Ascending aorta (tissue), 2 donors: ENCODE measurements at regions not wholly inside any gene's neighbourhood (a gene's known extent, or its start where the extent isn't known, plus 50 kb on each side); places are given as distances from the start of the nearest gene placed in this dataset.

ENCODE experiments used
- DNase-seq, 2 donors: peaks; one replicate each; pipeline ENCODE4 v3.0.0-alpha.2; 2019; ENCODE audit warnings: low spot score in 2 of 2
- H3K27ac ChIP-seq, 2 donors: fragments of 200-600 bp; sonication (generic); one replicate each; pipeline ENCODE4 v1.5.1; 2016 to 2017; ENCODE audit warnings: mild to moderate bottlenecking in 1 of 2
- H3K27me3 ChIP-seq: fragments of 200-600 bp; sonication (generic); one replicate; pipeline ENCODE4 v1.5.1; 2017
- H3K36me3 ChIP-seq, 2 donors: fragments of 200-600 bp; sonication (generic); one replicate each; pipeline ENCODE4 v1.5.1; 2016
- H3K4me1 ChIP-seq, 2 donors: fragments of 200-600 bp; sonication (generic); one replicate each; pipeline ENCODE4 v1.5.1; 2016 to 2017; ENCODE audit warnings: mild to moderate bottlenecking in 1 of 2
- H3K4me3 ChIP-seq, 2 donors: fragments of 200-600 bp; sonication (generic); one replicate each; pipeline ENCODE4 v1.5.1; 2016 to 2017; ENCODE audit warnings: mild to moderate bottlenecking in 1 of 2
- H3K9me3 ChIP-seq, 2 donors: fragments of 200-600 bp; sonication (generic); one replicate each; pipeline ENCODE4 v1.5.1; 2016
- CTCF ChIP-seq, 3 experiments: fragments of 200-600 bp in 2 of 3; fragments of 450-650 bp in 1 of 3; sonication (generic) in 2 of 3; IDR thresholded peaks; one replicate each; pipeline ENCODE4 v1.5.1; 2016 to 2019; ENCODE audit warnings: antibody characterized with exemption in 3 of 3, mild to moderate bottlenecking in 1 of 3, moderate library complexity in 1 of 3
- intact Hi-C: fragments of 100-400 bp; cut with DNase I; formaldehyde crosslinking; loops from one replicate; pipeline ENCODE4 v1.15.1; 2023

GRCh38 chr3:44069276-44069675 is 172.4 kb upstream of the TOPAZ1 start:
- H3K9me3 ChIP-seq = no peaks in the 10 kb centered on the region
- H3K4me1 ChIP-seq = peaks cover 0 to 4% of the 10 kb centered on the region in 2 donors
- no peaks in the 10 kb centered on the region for H3K36me3 ChIP-seq
- no peak overlapping the region for H3K4me3 ChIP-seq
- no peaks in the 10 kb centered on the region for H3K27me3 ChIP-seq
- intact Hi-C loops = loop anchor here (10.0 kb wide), 2 partner anchors 204 to 334 kb away; no protein-coding TSS in a partner anchor
- DNase-seq = no peak
- no peak overlapping the region for H3K27ac ChIP-seq
- TF ChIP-seq CTCF (IDR thresholded peaks at IDR 0.05) = no peak

GRCh38 chr3:44070841-44071546 is 170.7 kb upstream of the TOPAZ1 start:
- Histone ChIP-seq H3K36me3 (no peaks in the 10 kb centered on the region), H3K4me1 (no peaks in the 10 kb centered on the region), H3K9me3 (no peaks in the 10 kb centered on the region), H3K27me3 (no peaks in the 10 kb centered on the region), H3K27ac (no peak overlapping the region), H3K4me3 (no peak overlapping the region)
- TF ChIP-seq CTCF (IDR thresholded peaks at IDR 0.05) = no peak
- intact Hi-C loops = no loop called here
- no peak for DNase-seq

- intact Hi-C loops = no loop called here
- no peak for TF ChIP-seq CTCF (IDR thresholded peaks at IDR 0.05)
- Histone ChIP-seq H3K4me1 (no peaks in the 10 kb centered on the region), H3K4me3 (no peak overlapping the region), H3K36me3 (no peaks in the 10 kb centered on the region), H3K27me3 (no peaks in the 10 kb centered on the region), H3K27ac (no peak overlapping the region), H3K9me3 (no peaks in the 10 kb centered on the region)
- no peak for DNase-seq
Observed at GRCh38 chr3:44072601-44073540, 168.8 kb upstream of the TOPAZ1 start.

- DNase-seq = peak in 1 of 2 donors; percentile 47
- intact Hi-C loops = no loop called here
- H3K27me3 ChIP-seq = no peaks in the 10 kb centered on the region
Observed at GRCh38 chr3:44074181-44074580, 167.5 kb upstream of the TOPAZ1 start.

More at GRCh38 chr3:44074181-44074580, 167.5 kb upstream of the TOPAZ1 start:
- Histone ChIP-seq H3K4me3 (no peak overlapping the region), H3K27ac (no peak overlapping the region), H3K4me1 (no peaks in the 10 kb centered on the region), H3K36me3 (no peaks in the 10 kb centered on the region), H3K9me3 (no peaks in the 10 kb centered on the region)
- TF ChIP-seq CTCF (IDR thresholded peaks at IDR 0.05) = no peak
